Vagina (tissue), 2 donors: ENCODE measurements at regions not wholly inside any gene's neighbourhood (a gene's known extent, or its start where the extent isn't known, plus 50 kb on each side); places are given as distances from the start of the nearest gene placed in this dataset.

Experiments used
- POLR2A ChIP-seq, 2 donors: fragments of 450-650 bp; IDR thresholded peaks; one replicate each; pipeline ENCODE4 v1.6.1; 2017; ENCODE audit warnings: antibody characterized with exemption in 2 of 2, mild to moderate bottlenecking in 2 of 2, moderate library complexity in 2 of 2
- TF ChIP-seq, protein P1 (sequence below), 3 experiments: fragments of 450-650 bp in 2 of 3; fragments of 200-600 bp in 1 of 3; sonication (generic) in 1 of 3; IDR thresholded peaks; one replicate each; pipeline ENCODE4 v1.5.1; 2017 to 2019; ENCODE audit warnings: antibody characterized with exemption in 3 of 3, mild to moderate bottlenecking in 2 of 3, moderate library complexity in 2 of 3

DNA sequence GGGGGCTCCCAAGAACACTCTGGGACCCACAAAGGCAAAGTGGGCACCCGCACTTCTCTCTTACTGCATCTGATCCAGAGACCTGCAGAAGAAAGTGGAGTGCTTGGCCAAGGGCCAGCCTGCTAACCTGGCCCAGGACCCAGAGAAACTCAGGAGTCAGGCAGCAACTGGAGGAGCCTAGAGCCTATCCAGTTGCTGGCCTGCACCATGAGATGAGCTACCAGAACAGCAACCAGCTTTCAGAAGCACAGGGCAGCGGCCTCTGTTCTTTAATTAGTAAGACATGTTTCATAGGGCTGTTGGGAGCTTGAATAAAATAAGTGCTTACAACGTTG is 298.3 kb downstream of the GADD45G start:
- TF ChIP-seq, protein P1, sequence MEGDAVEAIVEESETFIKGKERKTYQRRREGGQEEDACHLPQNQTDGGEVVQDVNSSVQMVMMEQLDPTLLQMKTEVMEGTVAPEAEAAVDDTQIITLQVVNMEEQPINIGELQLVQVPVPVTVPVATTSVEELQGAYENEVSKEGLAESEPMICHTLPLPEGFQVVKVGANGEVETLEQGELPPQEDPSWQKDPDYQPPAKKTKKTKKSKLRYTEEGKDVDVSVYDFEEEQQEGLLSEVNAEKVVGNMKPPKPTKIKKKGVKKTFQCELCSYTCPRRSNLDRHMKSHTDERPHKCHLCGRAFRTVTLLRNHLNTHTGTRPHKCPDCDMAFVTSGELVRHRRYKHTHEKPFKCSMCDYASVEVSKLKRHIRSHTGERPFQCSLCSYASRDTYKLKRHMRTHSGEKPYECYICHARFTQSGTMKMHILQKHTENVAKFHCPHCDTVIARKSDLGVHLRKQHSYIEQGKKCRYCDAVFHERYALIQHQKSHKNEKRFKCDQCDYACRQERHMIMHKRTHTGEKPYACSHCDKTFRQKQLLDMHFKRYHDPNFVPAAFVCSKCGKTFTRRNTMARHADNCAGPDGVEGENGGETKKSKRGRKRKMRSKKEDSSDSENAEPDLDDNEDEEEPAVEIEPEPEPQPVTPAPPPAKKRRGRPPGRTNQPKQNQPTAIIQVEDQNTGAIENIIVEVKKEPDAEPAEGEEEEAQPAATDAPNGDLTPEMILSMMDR (IDR thresholded peaks at IDR 0.05): no peak
- TF ChIP-seq POLR2A (IDR thresholded peaks at IDR 0.05): no peak
